Stimulated activated CD8-positive, alpha-beta memory T cell treated with anti-CD3 and anti-CD28 coated beads, Interleukin-2, amount 100 ng/mL, for 48 hours (primary cell): ENCODE measurements at regions not wholly inside any gene's neighbourhood (a gene's known extent, or its start where the extent isn't known, plus 50 kb on each side); places are given as distances from the start of the nearest gene placed in this dataset.

Source experiments
- DNase-seq, 2 donors: peaks; one replicate each; pipeline ENCODE4 v3.0.0-alpha.2; 2020; ENCODE audit warnings: low read depth in 2 of 2

DNA sequence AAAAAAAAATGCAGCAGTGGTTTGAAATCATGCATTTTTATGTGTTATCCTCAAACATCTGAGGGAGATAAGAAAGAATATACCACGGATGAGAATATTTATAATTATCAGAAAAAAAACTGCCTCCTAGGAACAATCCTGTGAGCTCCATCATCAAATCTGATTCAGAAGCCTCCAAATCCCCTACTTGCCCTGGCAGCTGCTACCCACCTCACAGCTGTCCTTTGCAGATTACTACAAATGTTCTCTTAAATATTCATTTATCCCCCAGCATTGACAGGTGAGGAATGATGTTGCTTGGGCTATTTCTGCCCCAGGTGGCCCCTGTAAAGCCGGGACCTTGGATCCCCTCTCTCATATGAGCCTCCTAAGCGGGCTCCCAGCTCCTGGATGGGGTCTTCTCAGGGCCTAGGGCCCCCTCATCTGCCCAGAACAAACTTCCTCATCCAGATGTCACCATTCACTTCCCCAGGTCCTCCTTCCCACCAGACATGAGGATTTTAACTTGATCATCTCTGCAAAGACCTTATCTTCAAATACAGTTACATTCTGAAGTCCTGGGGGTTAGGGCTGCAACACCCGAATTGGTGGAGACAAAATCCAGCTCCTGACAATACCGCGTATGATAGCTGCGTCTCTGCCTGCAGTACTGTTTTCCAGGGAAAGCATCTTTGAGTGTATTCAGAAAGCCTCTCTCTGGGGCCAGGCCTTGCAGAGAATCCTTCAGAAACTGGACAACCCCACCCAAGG lies 81.9 kb upstream of the INSIG1 start:
- no peak for DNase-seq

DNA sequence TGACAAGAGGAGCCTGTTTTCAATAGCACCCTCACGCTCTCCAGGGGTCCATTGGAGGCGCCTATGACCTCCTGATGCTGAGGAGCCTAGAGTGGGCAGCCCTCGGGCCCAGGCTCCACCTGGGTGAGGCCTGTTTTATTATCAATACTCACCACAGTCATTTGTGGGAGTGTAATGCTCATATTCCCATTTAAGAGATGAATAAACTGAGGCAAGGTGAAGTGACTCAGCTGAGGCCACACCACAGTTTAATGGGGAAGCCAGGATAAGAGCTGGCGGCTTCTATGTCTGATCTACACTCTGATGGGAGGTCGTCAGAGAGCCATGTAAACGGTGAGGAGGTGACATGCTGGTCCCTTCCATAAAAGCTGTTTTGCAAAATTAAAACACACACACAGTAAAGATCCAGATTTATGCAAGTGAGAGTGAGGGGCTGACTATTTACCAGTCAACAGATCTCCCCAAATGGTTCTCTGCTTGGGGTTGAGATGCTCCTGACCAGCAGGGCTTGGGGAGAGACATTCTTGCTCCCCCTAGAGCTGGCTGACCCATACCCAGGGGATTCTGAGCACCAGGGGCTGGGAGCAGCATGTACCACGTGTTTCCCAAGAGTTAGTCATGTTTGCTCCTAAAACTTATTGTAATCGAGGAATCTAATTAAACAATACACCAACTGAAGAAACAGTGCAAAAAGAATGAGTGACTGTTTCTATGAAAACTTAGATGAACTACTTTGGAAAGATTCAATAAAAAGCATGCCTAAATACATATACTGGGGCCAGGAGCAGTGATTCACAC lies 81.0 kb upstream of the INSIG1 start:
- no peak for DNase-seq

- no peak for DNase-seq
Observed at GRCh38 chr7:155217634-155218033, 80.0 kb upstream of the INSIG1 start.

GRCh38 chr7:155218276-155219153 lies 79.2 kb upstream of the INSIG1 start:
- no peak for DNase-seq

GRCh38 chr7:155219154-155219531 lies 78.5 kb upstream of the INSIG1 start:
- no peak for DNase-seq

GRCh38 chr7:155219947-155220769 lies 77.5 kb upstream of the INSIG1 start:
- no peak for DNase-seq

- DNase-seq, result no peak
Observed at GRCh38 chr7:155220903-155221302, 76.8 kb upstream of the INSIG1 start.

DNA sequence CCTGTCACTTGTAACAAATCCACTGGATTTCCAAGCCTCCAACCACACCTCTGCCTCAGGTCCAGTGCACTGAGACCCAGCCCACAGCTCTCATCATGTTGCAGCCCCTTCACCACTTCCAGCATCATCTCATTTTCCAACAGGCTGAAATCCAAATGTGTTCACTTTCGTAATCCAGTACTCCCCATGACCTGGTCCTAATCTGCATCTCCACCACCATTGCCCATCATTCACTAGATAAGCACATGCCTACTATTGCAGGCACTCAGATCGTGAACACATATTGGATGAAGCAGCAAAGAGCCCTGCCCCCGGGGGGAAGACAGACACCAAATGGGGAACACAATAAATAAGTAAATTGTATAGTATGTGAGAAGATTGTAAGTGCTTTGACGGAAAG lies 76.1 kb upstream of the INSIG1 start:
- DNase-seq, result no peak

DNA sequence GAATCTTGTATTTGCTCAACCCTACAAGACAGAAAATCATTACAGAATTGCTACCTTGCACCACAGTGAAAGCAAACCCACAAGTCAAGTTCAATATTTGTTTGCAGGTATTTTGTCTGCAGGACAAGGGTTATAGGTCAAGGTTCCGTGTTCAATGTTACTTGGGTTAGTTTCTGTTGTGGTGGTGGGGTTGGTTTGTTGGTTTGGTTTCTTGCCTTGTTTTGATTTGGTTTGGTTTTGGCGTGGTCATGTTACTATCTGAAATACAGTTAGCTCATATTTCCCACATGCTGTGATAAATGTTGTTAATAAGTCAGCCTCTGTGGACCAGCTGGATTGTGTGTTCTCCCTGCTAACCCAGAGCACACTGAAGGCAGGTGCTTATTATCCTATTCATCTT lies 75.6 kb upstream of the INSIG1 start:
- DNase-seq, result no peak

DNA sequence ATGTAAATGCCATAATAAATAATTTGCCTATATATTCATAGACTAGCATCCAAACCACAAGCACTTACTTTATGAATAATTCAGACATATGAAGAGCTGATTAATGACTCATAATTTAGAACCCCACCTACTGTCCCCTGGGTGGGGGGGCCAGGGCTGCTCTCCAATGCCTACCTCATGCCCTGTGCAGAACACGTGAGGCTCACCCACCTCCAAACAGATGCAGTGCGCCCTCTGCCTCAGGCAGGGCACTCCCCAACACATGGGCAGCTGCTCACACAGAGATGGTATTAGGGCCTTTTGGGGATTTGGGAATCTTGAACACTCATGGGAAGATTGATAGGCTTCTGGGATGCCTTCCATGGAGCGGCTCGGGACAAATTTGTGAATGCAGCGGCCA lies 75.1 kb upstream of the INSIG1 start:
- no peak for DNase-seq

DNA sequence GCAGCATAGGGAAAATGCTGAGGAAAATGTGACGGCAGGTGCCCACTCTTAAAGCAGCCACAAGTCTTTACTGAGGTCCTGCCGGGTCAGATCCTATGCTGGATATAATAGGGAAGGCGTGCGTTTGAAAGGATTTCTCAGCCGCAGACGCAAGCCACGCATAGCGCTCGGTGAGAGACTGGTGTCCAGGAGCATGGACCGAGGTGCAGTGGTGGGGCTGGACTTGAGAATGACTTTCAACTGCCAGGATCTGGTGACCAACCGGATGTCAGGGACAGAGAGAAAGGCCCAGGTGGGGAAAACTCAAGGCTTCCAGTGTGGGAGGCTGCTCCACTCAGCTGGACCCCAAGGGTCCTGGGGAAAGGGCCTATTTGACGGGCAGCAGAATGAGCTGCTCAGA lies 74.7 kb upstream of the INSIG1 start:
- DNase-seq, result no peak

GRCh38 chr7:155223503-155223902 lies 74.2 kb upstream of the INSIG1 start:
- no peak for DNase-seq

DNA sequence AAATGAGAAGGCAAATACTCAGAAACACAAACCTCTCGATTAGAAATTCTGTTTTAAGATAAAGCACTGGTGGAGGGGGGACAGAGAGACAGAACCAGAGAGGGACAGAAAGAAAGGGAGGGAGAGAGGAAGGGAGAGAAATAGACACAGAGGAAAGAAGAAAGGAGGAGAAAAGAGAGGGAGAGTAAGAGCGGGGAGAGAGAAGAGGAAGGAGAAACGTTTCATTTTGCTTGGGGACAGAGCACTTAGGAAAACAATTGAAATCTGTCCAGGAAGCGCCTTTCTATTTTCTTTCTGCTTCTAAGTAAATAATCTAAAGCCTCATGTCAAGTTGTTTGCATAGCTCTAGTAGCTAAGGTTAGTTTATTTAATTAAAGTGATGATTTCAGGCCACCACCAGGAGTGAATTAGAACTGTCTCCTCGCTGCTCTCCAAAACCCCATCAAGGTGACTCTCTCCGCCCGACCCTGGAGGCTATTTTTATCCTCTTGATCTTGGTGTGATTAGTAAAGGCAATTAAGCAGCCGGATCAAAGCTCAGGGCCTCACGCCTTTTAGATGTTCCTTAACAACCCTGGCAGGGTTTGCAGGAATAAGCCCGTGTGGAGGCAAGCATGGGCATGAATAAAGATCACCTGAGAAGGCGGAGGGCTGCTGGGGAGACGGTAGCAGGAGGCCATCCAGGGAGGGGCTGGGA lies 73.4 kb upstream of the INSIG1 start:
- no peak for DNase-seq

DNA sequence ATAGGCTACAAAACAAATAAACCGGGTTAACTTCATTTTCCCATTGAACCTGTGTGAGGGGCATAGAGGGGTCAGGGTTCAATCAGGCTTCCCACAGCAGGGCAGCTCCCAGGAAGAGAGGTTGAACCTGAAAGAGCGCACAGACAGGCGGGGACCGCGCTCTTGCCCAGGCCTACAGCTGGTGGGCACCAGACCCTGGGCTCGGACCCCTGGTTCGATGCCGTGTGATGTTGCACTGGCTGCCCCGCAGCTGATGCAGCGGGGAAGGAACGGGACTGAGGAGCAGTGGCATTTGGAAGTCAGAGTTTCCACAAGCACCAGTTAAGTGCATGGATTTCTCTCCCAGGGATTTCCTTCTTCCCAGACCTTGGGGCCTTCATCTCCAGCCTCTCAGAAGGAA lies 72.6 kb upstream of the INSIG1 start:
- DNase-seq, result no peak

- no peak for DNase-seq
Observed at GRCh38 chr7:155225516-155225915, 72.2 kb upstream of the INSIG1 start.

GRCh38 chr7:155226261-155227003 lies 71.2 kb upstream of the INSIG1 start:
- DNase-seq, result no peak

GRCh38 chr7:155227004-155227787 lies 70.5 kb upstream of the INSIG1 start:
- DNase-seq, result no peak

- no peak for DNase-seq
Observed at GRCh38 chr7:155227788-155228458, 69.8 kb upstream of the INSIG1 start.

DNA sequence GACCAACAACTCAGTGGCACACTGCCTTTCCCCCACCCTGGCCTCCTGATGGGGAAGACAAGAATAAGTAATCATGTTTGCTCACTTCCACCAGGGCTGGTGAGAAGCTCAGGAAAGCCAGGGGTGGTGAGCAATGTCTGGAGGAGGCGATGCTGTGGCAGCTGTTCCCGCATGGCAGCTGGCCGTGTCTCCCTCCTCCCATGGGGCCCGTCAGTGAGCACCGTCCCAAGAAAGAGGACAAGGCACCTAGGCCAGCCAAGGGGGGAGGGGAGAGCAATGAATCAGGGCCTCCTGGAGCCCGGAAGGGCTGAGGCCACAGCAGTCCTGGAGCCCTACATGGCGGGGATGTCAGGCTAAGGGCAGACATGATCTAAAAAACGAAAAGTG lies 69.2 kb upstream of the INSIG1 start:
- DNase-seq, result no peak
